Neural cell (in vitro differentiated cells): ENCODE measurements at regions not wholly inside any gene's neighbourhood (a gene's known extent, or its start where the extent isn't known, plus 50 kb on each side); places are given as distances from the start of the nearest gene placed in this dataset.

Source experiments
- CTCF ChIP-seq: fragments of 450-650 bp; IDR thresholded peaks from 2 replicates; pipeline ENCODE4 v1.5.1; 2014; ENCODE audit warnings: antibody characterized with exemption, mild to moderate bottlenecking, moderate library complexity; ENCODE audit not compliant: poor library complexity, severe bottlenecking
- EP300 ChIP-seq: fragments of 450-650 bp; conservative IDR thresholded peaks from 2 replicates; pipeline ENCODE4 v1.6.1; 2014; ENCODE audit warnings: antibody characterized with exemption, mild to moderate bottlenecking, moderate library complexity; ENCODE audit not compliant: poor library complexity, severe bottlenecking
- EZH2 ChIP-seq: fragments of 200-600, 300-800 bp; shearing (Covaris generic), sonication (generic); IDR thresholded peaks from 2 replicates; pipeline ENCODE4 v1.6.1; 2014; ENCODE audit warnings: antibody characterized with exemption, low read length, borderline replicate concordance, mild to moderate bottlenecking; ENCODE audit not compliant: insufficient read depth, poor library complexity, severe bottlenecking
- MXI1 ChIP-seq: fragments of 450-650 bp; conservative IDR thresholded peaks from 2 replicates; pipeline ENCODE4 v1.6.1; 2014; ENCODE audit warnings: antibody characterized with exemption, mild to moderate bottlenecking; ENCODE audit not compliant: poor library complexity, severe bottlenecking
- POLR2AphosphoS5 ChIP-seq: IDR thresholded peaks from 2 replicates; pipeline ENCODE4 v1.6.1; 2012
- RAD21 ChIP-seq: fragments of 450-650 bp; conservative IDR thresholded peaks from 2 replicates; pipeline ENCODE4 v1.6.1; 2014; ENCODE audit warnings: antibody characterized with exemption, mild to moderate bottlenecking, moderate library complexity
- SMC3 ChIP-seq: fragments of 450-650 bp; conservative IDR thresholded peaks from 2 replicates; pipeline ENCODE4 v1.6.1; 2014; ENCODE audit warnings: antibody characterized with exemption, mild to moderate bottlenecking, moderate library complexity; ENCODE audit not compliant: poor library complexity
- TAF1 ChIP-seq: IDR thresholded peaks from 2 replicates; pipeline ENCODE4 v1.6.1; 2012; ENCODE audit warnings: low read depth
- TF ChIP-seq, protein P1 (sequence below): IDR thresholded peaks from 2 replicates; pipeline ENCODE4 v1.6.1; 2012; ENCODE audit warnings: borderline replicate concordance

- no peak for TF ChIP-seq CTCF
- no peak for TF ChIP-seq POLR2AphosphoS5
- TF ChIP-seq EP300: no peak
- TF ChIP-seq EZH2: no peak
- TF ChIP-seq, protein P1, sequence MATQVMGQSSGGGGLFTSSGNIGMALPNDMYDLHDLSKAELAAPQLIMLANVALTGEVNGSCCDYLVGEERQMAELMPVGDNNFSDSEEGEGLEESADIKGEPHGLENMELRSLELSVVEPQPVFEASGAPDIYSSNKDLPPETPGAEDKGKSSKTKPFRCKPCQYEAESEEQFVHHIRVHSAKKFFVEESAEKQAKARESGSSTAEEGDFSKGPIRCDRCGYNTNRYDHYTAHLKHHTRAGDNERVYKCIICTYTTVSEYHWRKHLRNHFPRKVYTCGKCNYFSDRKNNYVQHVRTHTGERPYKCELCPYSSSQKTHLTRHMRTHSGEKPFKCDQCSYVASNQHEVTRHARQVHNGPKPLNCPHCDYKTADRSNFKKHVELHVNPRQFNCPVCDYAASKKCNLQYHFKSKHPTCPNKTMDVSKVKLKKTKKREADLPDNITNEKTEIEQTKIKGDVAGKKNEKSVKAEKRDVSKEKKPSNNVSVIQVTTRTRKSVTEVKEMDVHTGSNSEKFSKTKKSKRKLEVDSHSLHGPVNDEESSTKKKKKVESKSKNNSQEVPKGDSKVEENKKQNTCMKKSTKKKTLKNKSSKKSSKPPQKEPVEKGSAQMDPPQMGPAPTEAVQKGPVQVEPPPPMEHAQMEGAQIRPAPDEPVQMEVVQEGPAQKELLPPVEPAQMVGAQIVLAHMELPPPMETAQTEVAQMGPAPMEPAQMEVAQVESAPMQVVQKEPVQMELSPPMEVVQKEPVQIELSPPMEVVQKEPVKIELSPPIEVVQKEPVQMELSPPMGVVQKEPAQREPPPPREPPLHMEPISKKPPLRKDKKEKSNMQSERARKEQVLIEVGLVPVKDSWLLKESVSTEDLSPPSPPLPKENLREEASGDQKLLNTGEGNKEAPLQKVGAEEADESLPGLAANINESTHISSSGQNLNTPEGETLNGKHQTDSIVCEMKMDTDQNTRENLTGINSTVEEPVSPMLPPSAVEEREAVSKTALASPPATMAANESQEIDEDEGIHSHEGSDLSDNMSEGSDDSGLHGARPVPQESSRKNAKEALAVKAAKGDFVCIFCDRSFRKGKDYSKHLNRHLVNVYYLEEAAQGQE: no peak
- TF ChIP-seq RAD21: no peak
- TF ChIP-seq MXI1: no peak
- no peak for TF ChIP-seq TAF1
- TF ChIP-seq SMC3: no peak
These were observed 606.8 kb downstream of the GBE1 start for GRCh38 chr3:81154611-81155143.
